SH-SY5Y (cell line): ENCODE measurements at regions not wholly inside any gene's neighbourhood (a gene's known extent, or its start where the extent isn't known, plus 50 kb on each side); places are given as distances from the start of the nearest gene placed in this dataset.

ENCODE experiments used
- GATA2 ChIP-seq: IDR thresholded peaks from 2 replicates; pipeline ENCODE4 v1.6.1; 2011; ENCODE audit warnings: mild to moderate bottlenecking, low read depth, low read length
- GATA3 ChIP-seq: IDR thresholded peaks from 2 replicates; pipeline ENCODE4 v1.6.1; 2011; ENCODE audit warnings: low read depth, mild to moderate bottlenecking, low read length, moderate library complexity

GRCh38 chr6:154909311-154909710 lies 85.8 kb upstream of the TIAM2 start:
- TF ChIP-seq GATA2 (no peak), GATA3 (no peak)
